ENCODE measurements at regions not wholly inside any gene's neighbourhood (a gene's known extent, or its start where the extent isn't known, plus 50 kb on each side); places are given as distances from the start of the nearest gene placed in this dataset.

DNA sequence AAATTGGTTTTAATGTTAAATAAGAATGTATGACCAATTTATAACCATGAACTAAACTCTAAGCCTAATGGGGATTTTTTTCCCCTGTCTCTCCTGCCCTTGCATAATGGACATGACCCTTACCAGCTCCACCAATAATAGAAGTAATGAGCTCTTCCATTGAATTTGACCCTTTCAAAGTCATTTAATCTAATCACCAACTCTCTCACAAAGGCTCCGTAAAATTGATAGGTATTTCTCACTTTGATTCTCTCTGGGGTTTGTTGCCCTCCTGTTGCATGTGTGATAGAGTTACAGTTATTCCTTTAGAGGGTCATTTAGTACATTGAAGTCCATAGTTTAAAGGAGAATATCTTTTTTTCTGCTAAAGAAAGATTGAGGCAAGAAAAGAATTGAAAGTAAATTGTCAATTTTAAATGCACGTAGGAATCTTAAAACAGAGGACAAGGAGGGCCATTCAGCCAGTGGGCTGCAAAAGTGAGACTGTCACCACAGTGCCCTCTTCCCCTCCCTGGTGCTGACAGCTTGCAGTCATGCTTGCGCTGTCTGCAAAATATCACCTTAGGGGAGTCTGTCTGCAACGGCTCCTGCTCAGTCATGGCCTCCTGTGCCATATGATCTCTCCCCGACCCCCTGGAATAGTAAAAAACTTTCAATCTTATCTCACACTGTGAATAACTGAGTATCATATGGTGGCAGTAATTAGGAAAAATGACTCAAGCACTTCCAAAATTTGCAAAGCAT lies 307.5 kb upstream of the GNPDA2 start:
- TF ChIP-seq, protein P1, sequence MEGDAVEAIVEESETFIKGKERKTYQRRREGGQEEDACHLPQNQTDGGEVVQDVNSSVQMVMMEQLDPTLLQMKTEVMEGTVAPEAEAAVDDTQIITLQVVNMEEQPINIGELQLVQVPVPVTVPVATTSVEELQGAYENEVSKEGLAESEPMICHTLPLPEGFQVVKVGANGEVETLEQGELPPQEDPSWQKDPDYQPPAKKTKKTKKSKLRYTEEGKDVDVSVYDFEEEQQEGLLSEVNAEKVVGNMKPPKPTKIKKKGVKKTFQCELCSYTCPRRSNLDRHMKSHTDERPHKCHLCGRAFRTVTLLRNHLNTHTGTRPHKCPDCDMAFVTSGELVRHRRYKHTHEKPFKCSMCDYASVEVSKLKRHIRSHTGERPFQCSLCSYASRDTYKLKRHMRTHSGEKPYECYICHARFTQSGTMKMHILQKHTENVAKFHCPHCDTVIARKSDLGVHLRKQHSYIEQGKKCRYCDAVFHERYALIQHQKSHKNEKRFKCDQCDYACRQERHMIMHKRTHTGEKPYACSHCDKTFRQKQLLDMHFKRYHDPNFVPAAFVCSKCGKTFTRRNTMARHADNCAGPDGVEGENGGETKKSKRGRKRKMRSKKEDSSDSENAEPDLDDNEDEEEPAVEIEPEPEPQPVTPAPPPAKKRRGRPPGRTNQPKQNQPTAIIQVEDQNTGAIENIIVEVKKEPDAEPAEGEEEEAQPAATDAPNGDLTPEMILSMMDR (conservative IDR thresholded peaks at IDR 0.05 in 1 of 2, IDR thresholded peaks at IDR 0.05 in 1 of 2; ENCODE audit: low read depth in 1 of 2, low read length in 2 of 2) = no peak
- TF ChIP-seq EZH2 (IDR thresholded peaks at IDR 0.05; ENCODE audit: low read length, missing control alignments) = no peak

Data from fibroblast of lung (primary cell).